Ascending aorta (tissue), 2 donors: ENCODE measurements at regions not wholly inside any gene's neighbourhood (a gene's known extent, or its start where the extent isn't known, plus 50 kb on each side); places are given as distances from the start of the nearest gene placed in this dataset.

ENCODE experiments used
- DNase-seq, 2 donors: peaks; one replicate each; pipeline ENCODE4 v3.0.0-alpha.2; 2019; ENCODE audit warnings: low spot score in 2 of 2
- H3K27ac ChIP-seq, 2 donors: fragments of 200-600 bp; sonication (generic); one replicate each; pipeline ENCODE4 v1.5.1; 2016 to 2017; ENCODE audit warnings: mild to moderate bottlenecking in 1 of 2
- H3K27me3 ChIP-seq: fragments of 200-600 bp; sonication (generic); one replicate; pipeline ENCODE4 v1.5.1; 2017
- H3K36me3 ChIP-seq, 2 donors: fragments of 200-600 bp; sonication (generic); one replicate each; pipeline ENCODE4 v1.5.1; 2016
- H3K4me1 ChIP-seq, 2 donors: fragments of 200-600 bp; sonication (generic); one replicate each; pipeline ENCODE4 v1.5.1; 2016 to 2017; ENCODE audit warnings: mild to moderate bottlenecking in 1 of 2
- H3K4me3 ChIP-seq, 2 donors: fragments of 200-600 bp; sonication (generic); one replicate each; pipeline ENCODE4 v1.5.1; 2016 to 2017; ENCODE audit warnings: mild to moderate bottlenecking in 1 of 2
- H3K9me3 ChIP-seq, 2 donors: fragments of 200-600 bp; sonication (generic); one replicate each; pipeline ENCODE4 v1.5.1; 2016
- intact Hi-C: fragments of 100-400 bp; cut with DNase I; formaldehyde crosslinking; loops from one replicate; pipeline ENCODE4 v1.15.1; 2023
- TF ChIP-seq, protein P1 (sequence below), 3 experiments: fragments of 200-600 bp in 2 of 3; fragments of 450-650 bp in 1 of 3; sonication (generic) in 2 of 3; IDR thresholded peaks; one replicate each; pipeline ENCODE4 v1.5.1; 2016 to 2019; ENCODE audit warnings: antibody characterized with exemption in 3 of 3, mild to moderate bottlenecking in 1 of 3, moderate library complexity in 1 of 3

DNA sequence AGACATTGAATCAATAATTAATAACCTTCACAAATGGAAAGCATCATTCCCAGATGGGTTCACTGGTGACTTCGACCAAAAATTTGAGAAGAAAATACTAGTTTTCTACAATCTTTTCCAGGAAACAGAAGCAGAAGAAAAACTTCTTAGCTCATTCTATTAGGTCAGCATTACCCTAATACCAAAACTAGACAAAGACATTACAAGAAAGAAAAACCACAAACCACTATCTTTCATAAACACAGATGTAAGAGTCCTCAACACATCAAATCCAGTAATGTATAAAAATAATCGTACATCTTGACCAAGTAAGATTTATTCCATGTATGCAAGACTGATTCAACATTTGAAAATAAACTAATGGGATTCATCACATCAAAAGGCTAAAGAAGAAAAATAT lies 64.0 kb upstream of the CDK1 start:
- Histone ChIP-seq H3K4me3 (no peak overlapping the region), H3K9me3 (no peaks in the 10 kb centered on the region), H3K27me3 (no peaks in the 10 kb centered on the region), H3K27ac (no peak overlapping the region), H3K4me1 (no peaks in the 10 kb centered on the region), H3K36me3 (no peaks in the 10 kb centered on the region)
- intact Hi-C loops, result no loop called here
- TF ChIP-seq, protein P1, sequence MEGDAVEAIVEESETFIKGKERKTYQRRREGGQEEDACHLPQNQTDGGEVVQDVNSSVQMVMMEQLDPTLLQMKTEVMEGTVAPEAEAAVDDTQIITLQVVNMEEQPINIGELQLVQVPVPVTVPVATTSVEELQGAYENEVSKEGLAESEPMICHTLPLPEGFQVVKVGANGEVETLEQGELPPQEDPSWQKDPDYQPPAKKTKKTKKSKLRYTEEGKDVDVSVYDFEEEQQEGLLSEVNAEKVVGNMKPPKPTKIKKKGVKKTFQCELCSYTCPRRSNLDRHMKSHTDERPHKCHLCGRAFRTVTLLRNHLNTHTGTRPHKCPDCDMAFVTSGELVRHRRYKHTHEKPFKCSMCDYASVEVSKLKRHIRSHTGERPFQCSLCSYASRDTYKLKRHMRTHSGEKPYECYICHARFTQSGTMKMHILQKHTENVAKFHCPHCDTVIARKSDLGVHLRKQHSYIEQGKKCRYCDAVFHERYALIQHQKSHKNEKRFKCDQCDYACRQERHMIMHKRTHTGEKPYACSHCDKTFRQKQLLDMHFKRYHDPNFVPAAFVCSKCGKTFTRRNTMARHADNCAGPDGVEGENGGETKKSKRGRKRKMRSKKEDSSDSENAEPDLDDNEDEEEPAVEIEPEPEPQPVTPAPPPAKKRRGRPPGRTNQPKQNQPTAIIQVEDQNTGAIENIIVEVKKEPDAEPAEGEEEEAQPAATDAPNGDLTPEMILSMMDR (IDR thresholded peaks at IDR 0.05), result no peak
- no peak for DNase-seq

DNA sequence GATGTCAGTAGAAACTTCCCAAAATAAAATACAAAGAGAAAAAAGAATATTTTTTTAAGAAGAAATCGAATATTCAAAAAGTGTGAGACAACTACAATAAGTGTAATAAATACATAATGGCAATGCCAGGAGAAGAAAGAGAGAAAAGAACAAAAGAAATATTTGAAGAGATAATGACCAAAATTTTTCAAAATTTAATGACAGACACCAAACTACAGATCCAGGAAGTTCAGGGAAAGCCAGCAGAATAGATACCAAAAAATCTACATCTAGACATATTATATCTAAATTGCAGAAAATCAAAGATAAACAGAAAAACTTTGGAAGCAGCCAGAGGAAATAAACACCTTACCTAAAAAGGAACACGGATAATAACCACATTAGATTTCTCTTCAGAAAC lies 66.8 kb upstream of the CDK1 start:
- no peak overlapping the region for H3K4me3 ChIP-seq
- TF ChIP-seq, protein P1 (IDR thresholded peaks at IDR 0.05), result no peak
- H3K4me1 ChIP-seq, result no peaks in the 10 kb centered on the region
- no peak for DNase-seq
- H3K27ac ChIP-seq, result no peak overlapping the region
- H3K36me3 ChIP-seq, result no peaks in the 10 kb centered on the region
- intact Hi-C loops, result no loop called here
- H3K9me3 ChIP-seq, result no peaks in the 10 kb centered on the region
- no peaks in the 10 kb centered on the region for H3K27me3 ChIP-seq

GRCh38 chr10:60710041-60710440 lies 68.2 kb upstream of the CDK1 start:
- Histone ChIP-seq H3K4me1 (no peaks in the 10 kb centered on the region), H3K36me3 (no peaks in the 10 kb centered on the region), H3K4me3 (no peak overlapping the region), H3K9me3 (no peaks in the 10 kb centered on the region), H3K27ac (no peak overlapping the region), H3K27me3 (no peaks in the 10 kb centered on the region)
- TF ChIP-seq, protein P1 (IDR thresholded peaks at IDR 0.05), result no peak
- intact Hi-C loops, result no loop called here
- DNase-seq, result no peak

GRCh38 chr10:60708666-60709065 lies 69.6 kb upstream of the CDK1 start:
- Histone ChIP-seq H3K36me3 (no peaks in the 10 kb centered on the region), H3K27me3 (no peaks in the 10 kb centered on the region), H3K4me1 (no peaks in the 10 kb centered on the region), H3K9me3 (no peaks in the 10 kb centered on the region), H3K4me3 (no peak overlapping the region), H3K27ac (no peak overlapping the region)
- intact Hi-C loops, result no loop called here
- no peak for DNase-seq
- TF ChIP-seq, protein P1 (IDR thresholded peaks at IDR 0.05), result no peak

DNA sequence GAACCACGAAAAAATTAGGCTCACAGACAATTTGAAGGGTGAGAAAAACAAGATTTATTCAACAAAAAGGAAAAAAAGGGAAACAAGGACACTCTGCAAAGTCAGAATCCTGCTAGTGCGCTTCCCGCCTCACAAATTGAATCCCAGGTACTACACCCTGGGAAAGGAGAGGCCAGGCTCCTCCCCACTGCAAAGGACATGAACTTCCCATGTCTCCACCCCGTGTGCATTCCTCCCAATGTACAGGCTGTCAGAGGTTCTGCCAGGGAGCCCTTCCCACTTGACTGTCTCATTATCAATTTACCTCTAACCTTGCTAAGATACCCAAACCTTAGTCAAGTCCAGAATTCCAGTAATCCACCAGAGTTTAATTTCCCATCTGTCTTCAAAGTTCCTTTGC lies 70.4 kb upstream of the CDK1 start:
- Histone ChIP-seq H3K9me3 (no peaks in the 10 kb centered on the region), H3K4me3 (no peak overlapping the region), H3K27ac (no peak overlapping the region), H3K4me1 (no peaks in the 10 kb centered on the region), H3K36me3 (no peaks in the 10 kb centered on the region), H3K27me3 (no peaks in the 10 kb centered on the region)
- DNase-seq, result no peak
- intact Hi-C loops, result no loop called here
- TF ChIP-seq, protein P1 (IDR thresholded peaks at IDR 0.05), result no peak

DNA sequence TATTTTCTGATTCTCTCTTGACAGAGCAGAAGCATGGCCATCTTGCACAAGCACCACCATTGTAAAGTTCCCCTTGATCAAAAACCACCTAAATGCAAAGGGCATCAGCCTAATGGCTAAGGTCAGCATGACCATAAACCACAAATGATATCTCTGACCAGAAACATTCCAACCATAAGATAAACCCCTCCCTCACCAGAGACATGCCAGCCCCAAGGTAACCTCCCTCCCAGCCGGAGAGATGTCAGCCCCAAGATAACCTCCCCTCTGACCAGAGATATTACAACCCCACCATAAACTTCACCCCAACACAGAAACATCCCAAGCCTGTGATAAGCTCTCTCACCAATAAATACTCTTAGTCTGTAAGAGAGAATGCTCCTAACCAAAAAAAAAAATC lies 72.1 kb upstream of the CDK1 start:
- Histone ChIP-seq H3K4me1 (no peaks in the 10 kb centered on the region), H3K27me3 (no peaks in the 10 kb centered on the region), H3K27ac (no peak overlapping the region), H3K9me3 (no peaks in the 10 kb centered on the region), H3K36me3 (no peaks in the 10 kb centered on the region), H3K4me3 (no peak overlapping the region)
- intact Hi-C loops, result no loop called here
- DNase-seq, result no peak
- TF ChIP-seq, protein P1 (IDR thresholded peaks at IDR 0.05), result no peak
